HL-60/S4 treated with phorbol 12-myristate 13-acetate at 8.2 ng/mL for 4 days and 3 days (cell line): ENCODE measurements at regions not wholly inside any gene's neighbourhood (a gene's known extent, or its start where the extent isn't known, plus 50 kb on each side); places are given as distances from the start of the nearest gene placed in this dataset.
"Not testable (repeated sequence)": the region's sequence is repeated elsewhere in the genome, so short reads cannot be mapped to it uniquely, and the experiment has no call there.

Experiments used
- in situ Hi-C: fragments of 300-500 bp; cut with MboI; formaldehyde crosslinking; loops from 2 replicates; pipeline ENCODE4 v1.15.0; 2022; ENCODE audit warnings: low sequenced_read_pairs

DNA sequence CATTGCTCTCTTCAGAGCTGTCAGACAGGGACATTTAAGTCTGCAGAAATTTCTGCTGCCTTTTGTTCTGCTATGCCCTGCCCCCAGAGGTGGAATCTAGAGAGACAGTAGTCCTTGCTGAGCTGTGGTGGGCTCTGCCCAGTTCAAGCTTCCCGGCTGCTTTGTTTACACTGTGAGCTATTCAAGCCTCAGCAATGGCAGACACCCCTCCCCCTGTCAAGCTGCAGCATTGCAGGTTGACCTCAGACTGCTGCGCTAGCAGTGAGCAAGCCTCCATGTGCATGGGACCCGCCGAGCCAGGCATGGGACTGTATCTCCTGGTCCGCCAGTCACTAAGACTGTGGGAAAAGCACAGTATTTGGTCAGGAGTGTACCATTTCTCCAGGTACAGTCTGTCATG lies 53.6 kb upstream of the MAPK10 start:
- in situ Hi-C loops: not testable (repeated sequence)

DNA sequence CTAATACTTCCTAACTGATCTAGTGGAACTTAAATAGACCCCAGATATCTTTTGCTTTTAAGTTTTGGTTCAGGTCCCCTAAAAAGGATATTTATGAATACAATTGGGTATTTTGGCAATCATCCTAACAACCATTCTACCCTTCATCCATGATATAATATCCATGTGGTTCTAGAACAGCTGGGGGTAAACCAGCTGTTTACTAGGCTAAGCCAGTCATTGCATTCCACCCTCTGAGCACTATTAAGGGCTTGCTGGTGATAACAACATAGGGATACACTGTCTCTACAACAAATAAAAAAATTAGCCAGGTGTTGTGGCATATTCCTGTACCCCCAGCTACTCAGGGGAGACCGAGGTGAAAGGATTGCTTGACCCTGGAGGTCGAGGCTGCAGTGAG lies 54.8 kb upstream of the MAPK10 start:
- in situ Hi-C loops: no loop called here

DNA sequence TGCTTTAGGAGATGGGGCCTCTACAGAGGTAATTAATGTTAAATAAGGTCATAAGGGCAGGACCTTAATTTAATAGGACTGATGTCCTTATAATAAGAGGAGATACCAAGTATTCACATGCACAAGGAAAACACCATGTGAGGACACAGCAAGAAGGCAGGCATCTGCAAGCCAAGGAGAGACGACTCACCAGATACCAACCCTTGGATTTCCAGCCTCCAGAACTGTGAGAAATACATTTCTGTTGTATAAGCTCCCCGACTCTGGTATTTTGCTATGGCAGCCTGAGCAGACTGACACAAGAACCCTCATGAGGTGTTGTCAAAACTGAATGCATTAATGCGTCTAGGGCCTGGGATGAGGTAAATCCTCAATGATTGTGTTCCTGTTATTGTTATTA lies 56.2 kb upstream of the MAPK10 start:
- in situ Hi-C loops: no loop called here

DNA sequence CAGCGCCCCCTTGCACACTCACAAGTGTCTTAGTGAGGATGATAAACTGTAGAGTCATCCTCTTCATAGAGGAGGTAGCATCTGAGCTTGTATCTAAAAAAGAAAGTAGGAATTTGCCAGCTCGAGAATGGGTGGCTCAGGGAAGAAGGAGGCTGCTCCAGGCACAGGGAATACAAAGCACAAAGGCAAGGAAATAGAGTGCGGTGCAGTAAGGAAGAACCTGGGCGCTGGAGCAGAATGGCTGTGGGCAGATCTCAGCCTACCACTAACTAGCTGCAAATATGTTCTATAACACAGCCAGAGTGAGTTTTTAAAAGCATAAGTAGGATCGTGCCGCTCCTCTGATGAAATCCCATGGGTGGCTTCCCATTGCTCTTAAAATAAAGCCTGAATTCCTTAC lies 61.6 kb upstream of the MAPK10 start:
- in situ Hi-C loops: no loop called here

DNA sequence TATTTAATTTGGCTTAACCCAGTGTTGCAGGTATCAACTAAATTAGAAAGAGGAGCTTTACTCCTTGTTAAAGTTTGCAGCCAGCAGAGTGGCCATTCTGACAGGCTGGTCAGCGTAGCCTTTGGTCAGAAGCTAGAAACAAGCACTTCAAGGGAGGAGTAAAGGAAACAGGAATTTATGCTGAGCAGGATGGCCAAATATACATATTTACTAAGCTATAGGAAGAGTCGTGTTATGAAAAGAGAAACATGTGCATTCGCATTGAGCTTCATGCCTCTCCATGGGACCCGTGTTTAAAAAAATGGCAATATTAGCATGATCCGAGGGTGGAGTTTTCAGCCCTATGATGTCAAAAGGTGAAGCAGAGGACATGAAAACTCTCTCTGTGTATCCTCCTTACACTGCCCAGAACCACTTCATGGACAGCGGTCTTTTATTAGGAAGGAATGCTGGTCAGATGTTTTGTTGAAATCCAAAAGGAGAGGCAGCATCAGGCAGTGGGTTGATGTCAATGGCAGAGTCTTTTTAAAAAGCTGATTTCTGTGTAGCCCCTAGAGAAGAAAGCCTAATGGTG lies 71.8 kb upstream of the MAPK10 start:
- in situ Hi-C loops: no loop called here

DNA sequence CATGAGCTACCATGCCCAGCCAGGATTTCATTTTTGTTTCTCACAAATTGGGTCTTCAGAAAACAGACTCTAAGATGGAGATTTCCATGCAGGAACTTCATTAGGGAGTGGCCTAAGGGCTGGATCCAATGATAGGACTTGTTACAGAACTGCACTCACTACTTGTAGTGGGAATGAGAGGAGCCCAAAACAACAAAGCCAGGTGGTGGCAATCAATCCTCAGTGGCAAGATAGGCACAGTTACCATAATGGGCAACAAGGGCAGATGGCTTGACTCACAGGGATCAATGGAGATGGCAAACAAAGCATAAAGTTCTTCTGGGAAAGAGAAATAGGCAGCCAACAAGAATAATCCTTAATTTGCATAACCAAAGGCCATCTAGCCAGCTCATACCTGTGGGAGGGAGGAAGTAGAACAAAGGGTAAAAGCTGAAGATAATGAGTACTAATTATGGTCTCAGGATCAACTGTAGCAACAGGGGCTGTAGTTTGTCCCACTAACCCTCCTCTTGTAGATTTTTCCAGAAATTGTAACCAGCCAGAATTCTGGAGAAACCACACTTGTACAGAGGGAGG lies 72.8 kb upstream of the MAPK10 start:
- in situ Hi-C loops: no loop called here

DNA sequence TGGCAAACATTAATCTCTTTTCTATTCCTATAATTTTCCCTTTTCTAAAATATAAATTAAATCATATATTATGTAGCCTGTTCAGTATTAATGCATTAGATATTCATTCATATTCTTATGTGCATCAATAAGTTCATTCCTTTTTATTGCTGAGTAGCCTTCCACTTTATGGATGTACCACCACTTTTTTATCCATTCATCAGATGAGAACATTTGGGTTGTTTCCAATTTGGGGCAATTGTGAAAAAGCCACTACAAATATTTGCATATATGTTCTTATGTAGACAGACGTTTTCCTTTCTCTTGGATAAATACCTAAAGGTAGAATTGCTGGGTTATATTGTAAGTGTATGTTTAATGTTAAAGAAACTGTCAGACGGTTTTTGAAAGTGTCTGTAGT lies 79.4 kb upstream of the MAPK10 start:
- in situ Hi-C loops: no loop called here

DNA sequence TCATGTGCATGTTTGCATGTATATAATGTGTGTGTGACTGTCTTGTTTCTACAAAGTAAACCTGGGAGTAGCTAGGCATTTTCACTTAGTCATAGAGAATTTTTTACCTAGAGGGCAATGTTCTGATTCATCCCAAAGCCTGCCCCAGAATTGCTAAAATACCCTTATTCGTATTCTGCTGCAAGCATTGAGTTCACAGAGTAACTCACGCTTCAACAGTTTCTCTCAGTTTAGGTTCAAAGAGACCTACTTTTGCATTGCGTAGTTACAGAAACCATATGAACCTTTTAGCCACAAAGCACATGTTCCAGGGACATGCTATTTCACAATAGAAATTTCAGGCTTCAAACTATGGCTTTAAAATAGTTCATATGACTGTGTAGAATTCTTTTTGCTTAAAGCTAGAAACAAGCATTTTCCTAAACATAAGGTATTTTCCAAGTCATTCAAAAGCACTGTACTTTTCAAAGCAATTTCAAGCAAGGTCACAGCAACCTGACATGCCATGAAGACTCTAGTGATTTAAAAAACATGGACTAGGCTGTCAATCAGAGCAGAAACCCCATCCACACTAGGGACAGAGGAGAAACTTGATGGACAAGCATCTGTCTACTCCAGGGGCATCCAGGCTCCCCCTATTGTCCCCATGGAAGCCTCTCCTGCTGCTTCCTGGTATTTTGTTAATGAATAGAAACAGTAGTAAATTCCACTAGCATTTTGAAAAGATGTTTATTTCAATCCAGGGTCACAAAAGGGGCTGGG lies 81.5 kb upstream of the MAPK10 start:
- in situ Hi-C loops: no loop called here

DNA sequence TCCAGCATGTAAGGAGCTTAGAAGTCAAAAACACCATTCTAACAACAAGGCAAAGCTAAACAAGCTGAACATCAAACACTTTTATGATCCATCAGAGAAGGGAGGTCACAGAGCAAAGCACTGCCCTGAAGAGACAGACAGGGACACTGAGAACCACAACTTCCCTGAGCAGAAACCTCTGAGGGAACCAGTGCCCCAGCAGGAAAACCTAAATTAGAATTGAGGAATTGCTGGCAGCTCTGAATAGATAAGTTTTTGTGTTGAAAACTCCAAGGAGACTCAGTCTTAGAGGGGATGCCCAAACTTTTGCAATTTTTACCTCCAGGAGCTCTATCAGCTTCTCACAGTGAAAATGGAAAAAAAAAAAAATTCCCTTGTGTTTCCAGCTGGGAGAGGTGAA lies 83.0 kb upstream of the MAPK10 start:
- in situ Hi-C loops: no loop called here

DNA sequence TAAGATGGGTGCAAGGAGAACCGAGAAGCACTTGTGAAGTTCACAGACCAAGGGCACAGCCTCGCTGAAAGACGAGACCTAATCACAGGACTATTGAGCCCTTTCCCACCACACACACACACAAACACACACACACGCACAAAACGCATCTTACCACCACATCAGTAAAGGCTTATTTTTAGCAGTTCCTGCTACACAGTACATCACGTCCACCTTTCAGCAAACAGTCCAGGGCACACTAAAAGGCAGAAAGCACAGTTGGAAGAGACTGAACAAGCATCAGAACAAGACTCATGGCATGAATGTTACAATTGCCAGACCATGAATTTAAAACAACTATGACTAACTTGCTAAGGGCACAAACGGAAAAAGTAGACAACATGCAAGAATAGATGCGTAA lies 83.6 kb upstream of the MAPK10 start:
- in situ Hi-C loops: no loop called here

DNA sequence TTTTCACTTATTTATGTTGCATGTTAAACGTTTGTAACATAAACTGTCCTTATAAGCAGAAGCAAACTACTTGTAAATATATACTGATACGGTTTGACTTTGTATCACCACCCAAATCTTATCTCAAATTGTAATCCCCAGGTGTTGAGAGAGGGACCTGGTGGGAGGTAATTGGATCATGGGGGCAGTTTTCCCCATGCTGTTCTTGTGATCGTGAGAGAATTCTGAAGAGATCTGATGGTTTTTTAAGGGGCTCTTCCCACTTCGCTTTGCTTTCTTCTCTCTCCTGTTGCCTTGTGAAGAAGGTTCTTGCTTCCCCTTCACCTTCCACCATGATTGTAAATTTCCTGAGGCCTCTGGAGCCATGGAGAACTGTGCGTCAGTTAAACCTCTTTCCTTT lies 87.1 kb upstream of the MAPK10 start:
- in situ Hi-C loops: no loop called here

DNA sequence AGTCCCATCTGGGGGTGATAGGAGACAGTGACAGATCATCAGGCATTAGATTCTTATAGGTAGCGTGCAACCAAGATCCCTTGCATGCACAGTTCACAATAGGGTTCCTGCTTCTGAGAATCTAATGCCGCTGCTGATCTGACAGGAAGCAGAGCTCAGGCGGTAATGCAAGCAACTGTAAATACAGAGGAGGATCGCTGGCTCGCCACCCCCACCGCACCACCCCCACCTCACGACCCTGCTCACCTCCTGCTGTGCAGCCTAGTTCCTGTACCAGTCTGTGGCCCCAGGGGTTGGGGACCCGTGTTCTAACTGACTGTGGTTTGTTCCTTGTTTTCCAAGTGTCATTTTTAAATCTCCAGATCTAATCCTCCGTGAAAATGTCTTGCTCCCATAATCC lies 89.0 kb upstream of the MAPK10 start:
- in situ Hi-C loops: no loop called here

DNA sequence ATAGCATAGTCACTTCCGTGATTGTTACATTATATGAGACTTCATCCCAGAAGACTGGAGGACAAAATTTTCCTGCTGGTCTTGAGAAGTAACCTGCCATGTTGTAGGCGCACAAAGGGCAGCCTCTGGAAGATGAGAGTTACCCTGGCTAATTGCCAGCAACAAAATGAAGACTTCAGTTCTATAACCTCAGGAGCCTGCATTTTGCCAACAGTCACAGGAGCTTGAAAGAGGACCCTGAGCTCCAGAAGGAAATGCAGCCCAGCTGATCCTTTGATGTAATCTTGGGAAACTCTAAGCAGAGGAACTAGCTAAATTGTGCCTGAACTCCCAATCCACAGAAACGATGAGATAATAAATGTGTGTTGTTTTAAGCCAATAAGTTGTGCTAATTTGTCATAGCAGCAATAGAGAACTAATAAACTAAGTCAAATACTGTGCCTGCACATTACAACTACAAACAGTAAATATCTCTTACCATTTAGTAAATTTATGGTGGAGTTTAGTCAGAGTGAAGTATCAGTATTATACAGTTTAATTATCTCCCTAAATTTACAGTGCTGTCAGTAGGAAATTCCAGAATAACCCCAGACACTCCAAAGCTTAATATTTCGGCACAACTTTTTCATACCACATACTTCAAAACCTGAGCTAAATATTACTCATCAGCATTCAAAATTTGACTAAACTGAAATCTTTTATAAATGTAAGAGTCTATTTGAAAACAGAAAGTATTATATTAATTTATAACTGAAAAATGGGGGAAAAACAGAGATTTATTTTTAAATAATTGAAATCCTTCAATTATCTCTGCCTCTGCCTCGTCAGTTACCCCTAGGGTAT lies 90.1 kb upstream of the MAPK10 start:
- in situ Hi-C loops: no loop called here

DNA sequence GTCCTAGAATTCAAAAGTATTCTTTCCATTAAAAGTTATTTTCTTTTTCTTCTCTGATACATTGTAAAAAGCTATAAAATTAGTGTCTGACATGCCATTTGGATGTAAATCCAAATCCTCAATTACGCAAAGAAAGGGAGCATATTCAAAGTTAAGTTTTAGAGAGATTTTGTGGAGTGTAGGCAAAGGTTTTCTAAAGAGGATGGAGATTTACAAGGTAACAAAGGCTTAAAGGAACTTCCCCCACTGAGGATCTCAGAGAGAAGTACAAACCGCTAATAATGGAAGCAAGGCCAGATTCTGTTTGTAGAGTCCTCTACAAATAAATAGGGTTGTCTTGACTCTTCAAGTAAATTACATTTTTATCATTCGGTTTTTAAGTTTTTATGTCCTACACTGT lies 91.0 kb upstream of the MAPK10 start:
- in situ Hi-C loops: no loop called here

DNA sequence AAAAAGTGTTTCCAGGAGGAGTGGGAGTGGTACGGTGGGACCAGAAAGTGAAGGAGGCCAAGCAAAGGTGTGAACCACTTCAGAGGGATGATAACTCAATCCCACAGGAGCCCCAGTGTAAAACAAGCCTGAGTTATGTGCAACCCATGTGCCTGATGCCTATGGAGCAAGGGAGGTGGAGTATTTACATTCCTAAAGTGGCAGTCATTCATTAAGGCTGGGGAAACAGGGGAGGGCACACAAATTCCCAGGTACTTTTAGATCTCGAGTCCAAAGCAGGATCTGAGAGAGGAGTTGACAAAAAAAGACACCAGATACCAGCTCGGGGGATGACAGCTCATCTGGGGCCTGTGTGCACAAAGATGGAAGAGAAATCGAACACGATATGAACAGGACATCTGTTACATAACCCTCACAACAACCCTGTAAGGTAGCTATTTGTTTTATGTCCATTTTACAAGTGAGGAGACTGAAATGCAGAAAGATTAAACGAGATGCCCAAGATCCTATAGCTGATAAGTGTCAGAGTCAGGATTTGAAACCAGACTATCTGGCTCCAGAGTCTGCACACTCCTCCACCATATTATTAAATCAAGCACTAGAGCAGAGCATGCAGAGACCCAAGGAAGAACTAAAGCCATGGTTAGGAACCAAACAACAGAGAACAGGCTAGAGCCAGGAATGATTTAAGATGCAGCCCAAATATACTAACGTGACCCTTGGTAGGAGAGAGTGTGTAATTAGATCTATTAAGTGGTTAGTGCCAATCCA lies 91.9 kb upstream of the MAPK10 start:
- in situ Hi-C loops: no loop called here

DNA sequence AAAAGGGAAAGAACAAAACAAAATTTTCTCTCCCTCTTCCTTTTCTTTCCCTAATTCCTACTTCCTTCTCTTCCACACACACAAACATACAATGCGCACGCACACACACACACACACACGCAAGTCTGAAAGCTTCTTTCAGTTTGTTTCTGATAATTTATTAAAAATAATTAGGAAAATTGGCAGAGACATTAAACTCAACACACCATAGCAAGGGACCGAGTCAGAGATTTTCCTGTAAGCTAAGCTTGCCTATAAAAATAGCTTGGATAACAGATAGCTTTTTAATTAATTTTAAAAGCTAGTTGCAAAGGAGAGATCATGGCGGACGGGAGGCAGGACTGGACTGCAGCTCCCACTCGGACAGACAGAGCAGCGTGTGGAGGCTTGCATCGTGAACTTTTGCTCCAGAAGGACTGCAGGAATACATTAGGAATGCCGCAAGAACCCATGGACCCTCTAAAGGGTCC lies 92.6 kb upstream of the MAPK10 start:
- in situ Hi-C loops: no loop called here

DNA sequence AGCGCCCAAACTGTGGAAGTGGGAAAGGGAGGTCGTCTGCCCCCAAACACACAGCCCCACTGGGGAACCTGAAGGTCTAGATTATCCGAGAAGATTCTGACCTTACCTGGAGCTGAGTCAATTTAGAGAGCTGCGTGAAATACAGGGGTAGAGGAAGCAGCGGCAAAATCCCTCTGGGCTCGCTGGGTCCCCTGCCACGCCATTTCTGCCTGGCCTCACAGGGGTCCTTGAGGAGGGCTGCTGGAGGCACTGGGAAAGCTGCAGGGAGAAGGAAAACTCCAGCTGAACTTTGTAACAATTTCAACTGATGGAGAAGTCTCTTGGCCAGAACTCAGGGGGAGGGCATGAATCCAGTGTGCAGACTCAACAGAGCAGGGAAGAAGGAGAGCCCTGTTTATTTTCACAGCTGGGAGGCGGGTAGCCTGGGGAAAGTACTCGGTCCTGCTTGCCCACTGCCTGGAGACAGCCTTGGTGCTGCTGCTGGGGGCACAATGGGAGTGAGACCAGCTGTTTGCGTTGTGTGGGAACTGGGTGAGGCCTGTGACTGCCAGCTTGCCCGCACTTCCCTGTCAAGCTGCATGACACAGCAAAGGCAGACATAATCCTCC lies 93.2 kb upstream of the MAPK10 start:
- in situ Hi-C loops: no loop called here

DNA sequence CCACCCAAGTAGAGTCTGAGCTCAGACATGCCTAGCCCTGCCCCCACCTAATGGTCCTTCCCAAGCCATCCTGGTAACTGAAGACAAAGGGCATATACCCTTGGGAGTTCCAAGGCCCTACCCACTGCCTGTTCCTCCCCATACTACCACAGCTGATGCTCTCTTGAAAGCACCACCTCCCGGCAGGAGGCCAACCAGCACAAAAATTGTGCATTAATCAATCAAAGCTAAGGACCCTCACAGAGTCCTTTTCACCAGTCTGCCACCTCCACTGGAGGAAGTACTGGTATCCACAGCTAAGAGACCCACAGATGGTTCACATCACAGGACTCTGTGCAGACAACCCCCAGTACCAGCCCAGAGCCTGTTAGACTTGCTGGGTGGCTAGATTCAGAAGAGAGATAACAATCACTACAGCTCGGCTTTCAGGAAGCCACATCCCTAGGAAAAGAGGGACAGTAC lies 93.8 kb upstream of the MAPK10 start:
- in situ Hi-C loops: not testable (repeated sequence)

DNA sequence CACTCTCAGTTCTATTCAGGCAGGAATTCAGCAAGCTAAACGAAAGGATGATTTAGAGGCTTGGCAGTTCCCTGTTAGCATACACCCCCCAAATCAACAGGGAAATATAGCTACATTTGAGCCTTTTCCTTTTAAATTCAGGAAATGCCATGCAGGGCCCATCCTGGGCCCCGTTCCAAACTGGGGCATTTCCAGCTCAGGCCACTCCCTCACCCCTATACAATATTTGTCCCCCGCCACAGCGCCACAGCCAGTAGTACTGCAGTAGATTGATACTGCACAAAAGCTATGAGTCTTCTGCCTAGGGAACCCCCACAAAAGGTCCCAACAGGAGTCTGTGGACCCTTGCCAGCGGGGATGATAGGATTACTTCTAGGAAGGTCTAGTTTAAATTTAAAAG lies 102.0 kb upstream of the MAPK10 start:
- in situ Hi-C loops: no loop called here

DNA sequence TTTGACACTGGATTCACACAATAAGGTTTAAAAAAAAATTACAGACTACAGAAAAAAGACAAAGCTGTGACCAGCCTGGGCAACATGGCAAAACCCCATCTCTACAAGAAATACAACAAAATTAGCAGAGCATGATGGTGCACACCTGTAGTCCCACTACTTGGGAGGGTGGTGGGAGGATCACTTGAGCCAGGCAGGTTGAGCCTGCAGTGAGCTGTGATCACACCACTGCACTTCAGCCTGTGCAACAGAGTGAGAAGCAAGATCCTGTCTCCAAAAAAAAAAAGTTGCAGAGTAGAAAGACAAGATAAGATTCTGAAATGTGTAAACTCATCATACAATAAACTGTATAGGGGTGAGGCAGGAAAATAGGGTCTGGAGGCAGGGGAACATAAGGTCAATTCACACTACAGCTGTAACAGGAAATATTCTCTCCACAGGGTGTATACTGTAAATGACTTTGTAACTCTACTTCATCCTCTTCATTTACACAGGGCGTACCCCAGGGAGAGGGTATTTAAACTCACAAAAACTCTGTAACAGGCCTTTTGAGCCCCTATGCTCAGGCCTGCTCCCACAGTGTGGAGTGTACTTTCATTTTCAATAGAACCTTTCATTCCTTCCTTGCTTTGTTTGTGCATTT lies 112.6 kb upstream of the MAPK10 start:
- in situ Hi-C loops: no loop called here
